HL-60 (cell line): ENCODE measurements at regions not wholly inside any gene's neighbourhood (a gene's known extent, or its start where the extent isn't known, plus 50 kb on each side); places are given as distances from the start of the nearest gene placed in this dataset.

Experiments
- DNase-seq, 2 experiments: peaks; one replicate each; pipeline ENCODE4 v3.0.0-alpha.2; 2010 to 2020; ENCODE audit warnings: low read depth in 1 of 2, low spot score in 1 of 2
- H3K27ac ChIP-seq: fragments of 250-450 bp; sonication (Bioruptor Pico); replicated peaks from 2 replicates; pipeline ENCODE4 v1.5.1; 2020; ENCODE audit warnings: mild to moderate bottlenecking, moderate library complexity
- H3K27me3 ChIP-seq: fragments of 250-450 bp; sonication (Bioruptor Pico); 2 replicates; pipeline ENCODE4 v1.5.1; 2021; ENCODE audit warnings: mild to moderate bottlenecking, moderate library complexity; ENCODE audit not compliant: insufficient read depth, poor library complexity, severe bottlenecking
- H3K4me3 ChIP-seq: replicated peaks from 2 replicates; pipeline ENCODE4 v1.5.1; 2011; ENCODE audit warnings: mild to moderate bottlenecking, control low read depth, low read length; ENCODE audit not compliant: insufficient read depth
- GABPA ChIP-seq: IDR thresholded peaks from 2 replicates; pipeline ENCODE4 v1.6.1; 2012; ENCODE audit warnings: low read depth
- POLR2AphosphoS5 ChIP-seq: IDR thresholded peaks from 2 replicates; pipeline ENCODE4 v1.6.1; 2012; ENCODE audit warnings: low read depth
- SPI1 ChIP-seq: IDR thresholded peaks from 2 replicates; pipeline ENCODE4 v1.6.1; 2012; ENCODE audit warnings: low read depth, mild to moderate bottlenecking, borderline replicate concordance
- TF ChIP-seq, protein P1 (sequence below): IDR thresholded peaks from 2 replicates; pipeline ENCODE4 v1.6.1; 2012; ENCODE audit warnings: low read depth; ENCODE audit not compliant: insufficient replicate concordance
- TF ChIP-seq, protein P2 (sequence below): IDR thresholded peaks from one replicate; pipeline ENCODE4 v1.5.1; 2011; ENCODE audit warnings: low read length, control low read depth, inconsistent platforms; ENCODE audit not compliant: insufficient read depth

GRCh38 chr12:47545938-47546609 lies 159.8 kb downstream of the RPAP3 start:
- Histone ChIP-seq H3K27ac (no peak overlapping the region), H3K4me3 (no peak overlapping the region), H3K27me3 (no peaks in the 10 kb centered on the region)
- TF ChIP-seq, protein P1, sequence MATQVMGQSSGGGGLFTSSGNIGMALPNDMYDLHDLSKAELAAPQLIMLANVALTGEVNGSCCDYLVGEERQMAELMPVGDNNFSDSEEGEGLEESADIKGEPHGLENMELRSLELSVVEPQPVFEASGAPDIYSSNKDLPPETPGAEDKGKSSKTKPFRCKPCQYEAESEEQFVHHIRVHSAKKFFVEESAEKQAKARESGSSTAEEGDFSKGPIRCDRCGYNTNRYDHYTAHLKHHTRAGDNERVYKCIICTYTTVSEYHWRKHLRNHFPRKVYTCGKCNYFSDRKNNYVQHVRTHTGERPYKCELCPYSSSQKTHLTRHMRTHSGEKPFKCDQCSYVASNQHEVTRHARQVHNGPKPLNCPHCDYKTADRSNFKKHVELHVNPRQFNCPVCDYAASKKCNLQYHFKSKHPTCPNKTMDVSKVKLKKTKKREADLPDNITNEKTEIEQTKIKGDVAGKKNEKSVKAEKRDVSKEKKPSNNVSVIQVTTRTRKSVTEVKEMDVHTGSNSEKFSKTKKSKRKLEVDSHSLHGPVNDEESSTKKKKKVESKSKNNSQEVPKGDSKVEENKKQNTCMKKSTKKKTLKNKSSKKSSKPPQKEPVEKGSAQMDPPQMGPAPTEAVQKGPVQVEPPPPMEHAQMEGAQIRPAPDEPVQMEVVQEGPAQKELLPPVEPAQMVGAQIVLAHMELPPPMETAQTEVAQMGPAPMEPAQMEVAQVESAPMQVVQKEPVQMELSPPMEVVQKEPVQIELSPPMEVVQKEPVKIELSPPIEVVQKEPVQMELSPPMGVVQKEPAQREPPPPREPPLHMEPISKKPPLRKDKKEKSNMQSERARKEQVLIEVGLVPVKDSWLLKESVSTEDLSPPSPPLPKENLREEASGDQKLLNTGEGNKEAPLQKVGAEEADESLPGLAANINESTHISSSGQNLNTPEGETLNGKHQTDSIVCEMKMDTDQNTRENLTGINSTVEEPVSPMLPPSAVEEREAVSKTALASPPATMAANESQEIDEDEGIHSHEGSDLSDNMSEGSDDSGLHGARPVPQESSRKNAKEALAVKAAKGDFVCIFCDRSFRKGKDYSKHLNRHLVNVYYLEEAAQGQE = no peak
- TF ChIP-seq POLR2AphosphoS5 = no peak
- no peak for DNase-seq

DNA sequence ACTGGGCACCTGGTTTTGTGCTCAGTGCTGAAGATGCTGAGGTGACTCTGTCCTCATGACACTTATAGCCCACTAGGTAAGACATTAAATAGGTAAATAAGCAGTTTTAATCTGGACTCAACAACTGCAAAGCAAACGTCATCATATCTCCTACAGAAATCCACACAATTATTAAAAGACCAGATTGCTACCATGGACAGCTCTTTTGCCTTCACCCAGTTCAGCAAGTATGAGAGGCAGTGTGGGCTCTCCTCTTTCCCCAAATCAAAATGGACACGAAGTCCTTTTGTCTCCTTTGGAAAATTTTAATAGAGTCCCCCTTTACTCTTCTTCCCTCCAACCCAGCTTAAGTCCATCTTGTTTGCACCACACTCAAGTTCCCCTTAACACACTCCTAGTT lies 171.1 kb downstream of the RPAP3 start:
- H3K27me3 ChIP-seq = no peaks in the 10 kb centered on the region
- H3K4me3 ChIP-seq = no peak overlapping the region
- H3K27ac ChIP-seq = no peak overlapping the region
- TF ChIP-seq POLR2AphosphoS5 = no peak
- TF ChIP-seq, protein P1 = peak; percentile 96
- DNase-seq = no peak

DNA sequence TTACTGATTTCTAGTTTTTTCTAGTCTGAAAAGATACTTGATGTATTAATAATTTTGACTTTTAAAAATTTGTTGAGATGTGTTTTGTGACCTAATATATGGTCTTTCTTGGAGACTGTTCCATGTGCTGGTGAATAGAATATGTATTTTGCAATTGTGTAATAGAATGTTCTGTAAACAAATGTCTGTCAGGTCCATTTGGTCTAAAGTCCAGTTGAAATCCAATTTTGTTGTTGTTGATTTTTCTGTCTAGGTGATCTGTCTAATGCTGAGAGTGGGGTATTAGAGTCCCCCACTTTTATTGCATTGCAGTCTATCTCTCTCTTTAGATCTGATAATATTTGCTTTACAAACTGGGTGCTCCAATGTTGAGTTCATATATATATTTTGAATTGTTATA lies 175.8 kb downstream of the RPAP3 start:
- no peak for DNase-seq
- H3K4me3 ChIP-seq = no peak overlapping the region
- no peak for TF ChIP-seq POLR2AphosphoS5
- no peak for TF ChIP-seq SPI1
- TF ChIP-seq, protein P2, sequence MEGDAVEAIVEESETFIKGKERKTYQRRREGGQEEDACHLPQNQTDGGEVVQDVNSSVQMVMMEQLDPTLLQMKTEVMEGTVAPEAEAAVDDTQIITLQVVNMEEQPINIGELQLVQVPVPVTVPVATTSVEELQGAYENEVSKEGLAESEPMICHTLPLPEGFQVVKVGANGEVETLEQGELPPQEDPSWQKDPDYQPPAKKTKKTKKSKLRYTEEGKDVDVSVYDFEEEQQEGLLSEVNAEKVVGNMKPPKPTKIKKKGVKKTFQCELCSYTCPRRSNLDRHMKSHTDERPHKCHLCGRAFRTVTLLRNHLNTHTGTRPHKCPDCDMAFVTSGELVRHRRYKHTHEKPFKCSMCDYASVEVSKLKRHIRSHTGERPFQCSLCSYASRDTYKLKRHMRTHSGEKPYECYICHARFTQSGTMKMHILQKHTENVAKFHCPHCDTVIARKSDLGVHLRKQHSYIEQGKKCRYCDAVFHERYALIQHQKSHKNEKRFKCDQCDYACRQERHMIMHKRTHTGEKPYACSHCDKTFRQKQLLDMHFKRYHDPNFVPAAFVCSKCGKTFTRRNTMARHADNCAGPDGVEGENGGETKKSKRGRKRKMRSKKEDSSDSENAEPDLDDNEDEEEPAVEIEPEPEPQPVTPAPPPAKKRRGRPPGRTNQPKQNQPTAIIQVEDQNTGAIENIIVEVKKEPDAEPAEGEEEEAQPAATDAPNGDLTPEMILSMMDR = no peak
- TF ChIP-seq, protein P1 = no peak
- no peak for TF ChIP-seq GABPA
- H3K27ac ChIP-seq = no peak overlapping the region
- no peaks in the 10 kb centered on the region for H3K27me3 ChIP-seq

DNA sequence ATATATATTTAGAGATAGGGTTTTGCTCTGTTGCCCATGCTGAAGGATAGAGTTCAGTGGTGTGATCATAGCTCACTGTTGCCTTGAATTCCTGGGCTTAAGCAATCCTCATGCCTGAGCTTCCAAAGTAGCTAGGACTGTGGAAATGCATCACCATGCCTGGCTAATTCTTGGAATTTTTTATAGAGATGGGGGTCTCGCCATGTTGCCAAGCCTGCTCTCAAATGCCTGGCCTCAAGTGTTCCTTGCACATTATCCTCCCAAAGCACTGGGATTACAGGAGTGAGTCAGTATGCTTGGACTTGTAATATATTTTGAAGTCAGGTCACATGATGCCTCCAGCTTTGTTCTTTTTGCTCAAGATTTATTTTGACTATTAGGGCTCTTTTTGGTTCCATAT lies 178.0 kb downstream of the RPAP3 start:
- no peak overlapping the region for H3K4me3 ChIP-seq
- no peak for TF ChIP-seq SPI1
- TF ChIP-seq, protein P1 = no peak
- TF ChIP-seq, protein P2 = no peak
- TF ChIP-seq GABPA = no peak
- TF ChIP-seq POLR2AphosphoS5 = no peak
- no peak overlapping the region for H3K27ac ChIP-seq
- H3K27me3 ChIP-seq = no peaks in the 10 kb centered on the region
- DNase-seq = no peak
